ENCODE measurements at regions not wholly inside any gene's neighbourhood (a gene's known extent, or its start where the extent isn't known, plus 50 kb on each side); places are given as distances from the start of the nearest gene placed in this dataset.
"Not testable (repeated sequence)": the region's sequence is repeated elsewhere in the genome, so short reads cannot be mapped to it uniquely, and the experiment has no call there.

- DNase-seq, H3K36me3 ChIP-seq, H3K9me3 ChIP-seq, H3K4me3 ChIP-seq, H3K27me3 ChIP-seq: not testable (repeated sequence)
Observed at GRCh38 chr3:75552095-75552494, 112.0 kb upstream of the FRG2C start.

- H3K36me3 ChIP-seq, H3K4me3 ChIP-seq, H3K9me3 ChIP-seq, H3K27me3 ChIP-seq, DNase-seq: not testable (repeated sequence)
Observed at GRCh38 chr3:75564427-75564826, 99.7 kb upstream of the FRG2C start.

- not testable (repeated sequence) for H3K36me3 ChIP-seq
Observed at GRCh38 chr3:75572303-75572702, 91.8 kb upstream of the FRG2C start.

GRCh38 chr3:75579091-75579490 lies 85.0 kb upstream of the FRG2C start:
- H3K27me3 ChIP-seq, H3K36me3 ChIP-seq, H3K4me3 ChIP-seq, DNase-seq, H3K9me3 ChIP-seq: not testable (repeated sequence)

More at GRCh38 chr3:75572303-75572702, 91.8 kb upstream of the FRG2C start:
- H3K27me3 ChIP-seq, DNase-seq, H3K9me3 ChIP-seq, H3K4me3 ChIP-seq: not testable (repeated sequence)

- H3K27me3 ChIP-seq, H3K36me3 ChIP-seq, DNase-seq, H3K9me3 ChIP-seq, H3K4me3 ChIP-seq: not testable (repeated sequence)
Observed at GRCh38 chr3:75579536-75579935, 84.6 kb upstream of the FRG2C start.

- peak overlapping the region; percentile 35 for H3K4me3 ChIP-seq
- DNase-seq: peak; percentile 38
- not testable (repeated sequence) for H3K27me3 ChIP-seq, H3K9me3 ChIP-seq, H3K36me3 ChIP-seq
Observed at GRCh38 chr3:75579981-75580782, 83.9 kb upstream of the FRG2C start.

GRCh38 chr3:75582536-75582935 lies 81.6 kb upstream of the FRG2C start:
- not testable (repeated sequence) for H3K4me3 ChIP-seq, H3K9me3 ChIP-seq, DNase-seq, H3K36me3 ChIP-seq, H3K27me3 ChIP-seq

GRCh38 chr3:75583116-75583515 lies 81.0 kb upstream of the FRG2C start:
- H3K4me3 ChIP-seq, H3K9me3 ChIP-seq, H3K36me3 ChIP-seq, DNase-seq, H3K27me3 ChIP-seq: not testable (repeated sequence)

- H3K4me3 ChIP-seq, H3K9me3 ChIP-seq, H3K27me3 ChIP-seq, DNase-seq, H3K36me3 ChIP-seq: not testable (repeated sequence)
Observed at GRCh38 chr3:75587695-75588094, 76.4 kb upstream of the FRG2C start.

GRCh38 chr3:75590382-75590781 lies 73.7 kb upstream of the FRG2C start:
- H3K27me3 ChIP-seq, H3K9me3 ChIP-seq, H3K4me3 ChIP-seq, DNase-seq, H3K36me3 ChIP-seq: not testable (repeated sequence)

- H3K9me3 ChIP-seq: not testable (repeated sequence)
Observed at GRCh38 chr3:75604286-75604934, 59.7 kb upstream of the FRG2C start.

GRCh38 chr3:75607996-75608395 lies 56.1 kb upstream of the FRG2C start:
- H3K36me3 ChIP-seq, DNase-seq, H3K27me3 ChIP-seq, H3K9me3 ChIP-seq, H3K4me3 ChIP-seq: not testable (repeated sequence)

More at GRCh38 chr3:75604286-75604934, 59.7 kb upstream of the FRG2C start:
- H3K27me3 ChIP-seq, H3K36me3 ChIP-seq, H3K4me3 ChIP-seq: not testable (repeated sequence)
- peak; percentile 12 for DNase-seq

GRCh38 chr3:75609598-75609997 lies 54.5 kb upstream of the FRG2C start:
- DNase-seq, H3K27me3 ChIP-seq, H3K4me3 ChIP-seq, H3K36me3 ChIP-seq, H3K9me3 ChIP-seq: not testable (repeated sequence)

- Histone ChIP-seq H3K9me3 (no peaks in the 10 kb centered on the region), H3K36me3 (no peaks in the 10 kb centered on the region), H3K4me3 (no peak overlapping the region), H3K27me3 (no peaks in the 10 kb centered on the region)
- no peak for DNase-seq
Observed at GRCh38 chr3:75610773-75611172, 53.4 kb upstream of the FRG2C start.

- not testable (repeated sequence) for H3K27me3 ChIP-seq, DNase-seq, H3K9me3 ChIP-seq, H3K36me3 ChIP-seq, H3K4me3 ChIP-seq
Observed at GRCh38 chr3:75611724-75612460, 52.2 kb upstream of the FRG2C start.

Measured in MG63 (cell line).